ENCODE measurements at regions not wholly inside any gene's neighbourhood (a gene's known extent, or its start where the extent isn't known, plus 50 kb on each side); places are given as distances from the start of the nearest gene placed in this dataset.

- Mint-ChIP-seq H3K4me3 (ENCODE audit: unreplicated experiment) (no peak overlapping the region), H3K4me1 (ENCODE audit: low read depth, unreplicated experiment) (peaks cover 5% of the 10 kb centered on the region), H3K27me3 (ENCODE audit: low read depth, unreplicated experiment) (peaks cover 9% of the 10 kb centered on the region), H3K9me3 (ENCODE audit: unreplicated experiment) (peaks cover 2% of the 10 kb centered on the region), H3K27ac (ENCODE audit: unreplicated experiment) (no peak overlapping the region), H3K36me3 (ENCODE audit: low read depth, unreplicated experiment) (no peaks in the 10 kb centered on the region)
- Histone ChIP-seq H3K4me3 (ENCODE audit: insufficient read depth, low read depth, low read length) (no peak overlapping the region), H3K27me3 (ENCODE audit: insufficient read depth, low read length) (no peaks in the 10 kb centered on the region), H3K27ac (ENCODE audit: low read depth, low read length) (no peak overlapping the region), H3K9me3 (ENCODE audit: insufficient read depth, low read depth, low read length) (no peaks in the 10 kb centered on the region), H3K9ac (ENCODE audit: low read length) (no peak overlapping the region), H3K4me1 (ENCODE audit: insufficient read depth, low read length) (no peaks in the 10 kb centered on the region), H3K36me3 (ENCODE audit: insufficient read depth, low read length) (no peaks in the 10 kb centered on the region), H2AFZ (ENCODE audit: low read depth, low read length) (no peak overlapping the region), H4K20me1 (ENCODE audit: insufficient read depth, low read length) (no peaks in the 10 kb centered on the region), H3K4me2 (ENCODE audit: low read length) (no peak overlapping the region), H3K79me2 (ENCODE audit: insufficient read depth, low read length) (no peaks in the 10 kb centered on the region)
- DNase-seq (ENCODE audit: low read depth) (peak; percentile 12), FAIRE-seq (no peak)
- TF ChIP-seq CTCF (IDR thresholded peaks at IDR 0.05; ENCODE audit: insufficient read depth, low read depth, low read length) (no peak), EZH2 (IDR thresholded peaks at IDR 0.05; ENCODE audit: insufficient read depth, low read length) (no peak)
Observed at GRCh38 chr1:244180256-244180655, 129.2 kb downstream of the ZBTB18 start.

GRCh38 chr1:244181867-244182266 is 130.8 kb downstream of the ZBTB18 start:
- Histone ChIP-seq H3K4me3 (ENCODE audit: insufficient read depth, low read depth, low read length) (no peak overlapping the region), H3K4me2 (ENCODE audit: low read length) (no peak overlapping the region), H3K4me1 (ENCODE audit: insufficient read depth, low read length) (no peaks in the 10 kb centered on the region), H4K20me1 (ENCODE audit: insufficient read depth, low read length) (no peaks in the 10 kb centered on the region), H3K27ac (ENCODE audit: low read depth, low read length) (no peak overlapping the region), H3K27me3 (ENCODE audit: insufficient read depth, low read length) (no peaks in the 10 kb centered on the region), H3K36me3 (ENCODE audit: insufficient read depth, low read length) (no peaks in the 10 kb centered on the region), H3K79me2 (ENCODE audit: insufficient read depth, low read length) (no peaks in the 10 kb centered on the region), H3K9ac (ENCODE audit: low read length) (no peak overlapping the region), H2AFZ (ENCODE audit: low read depth, low read length) (no peak overlapping the region), H3K9me3 (ENCODE audit: insufficient read depth, low read depth, low read length) (no peaks in the 10 kb centered on the region)
- peaks cover 2% of the 10 kb centered on the region for H3K9me3 Mint-ChIP-seq (ENCODE audit: unreplicated experiment)
- FAIRE-seq (no peak), DNase-seq (ENCODE audit: low read depth) (no peak)
- H3K4me3 Mint-ChIP-seq (ENCODE audit: unreplicated experiment) = no peak overlapping the region
- H3K36me3 Mint-ChIP-seq (ENCODE audit: low read depth, unreplicated experiment) = no peaks in the 10 kb centered on the region
- peaks cover 5% of the 10 kb centered on the region for H3K4me1 Mint-ChIP-seq (ENCODE audit: low read depth, unreplicated experiment)
- peaks cover 14% of the 10 kb centered on the region for H3K27me3 Mint-ChIP-seq (ENCODE audit: low read depth, unreplicated experiment)
- TF ChIP-seq CTCF (IDR thresholded peaks at IDR 0.05; ENCODE audit: insufficient read depth, low read depth, low read length) = no peak
- no peak for TF ChIP-seq EZH2 (IDR thresholded peaks at IDR 0.05; ENCODE audit: insufficient read depth, low read length)
- H3K27ac Mint-ChIP-seq (ENCODE audit: unreplicated experiment) = no peak overlapping the region

GRCh38 chr1:244183037-244183436 is 132.0 kb downstream of the ZBTB18 start:
- H3K27me3 Mint-ChIP-seq (ENCODE audit: low read depth, unreplicated experiment) = peaks cover 17% of the 10 kb centered on the region

More at GRCh38 chr1:244183037-244183436, 132.0 kb downstream of the ZBTB18 start:
- H3K9ac ChIP-seq (ENCODE audit: low read length) = no peak overlapping the region
- DNase-seq (ENCODE audit: low read depth) (no peak), FAIRE-seq (no peak)
- H3K4me3 Mint-ChIP-seq (ENCODE audit: unreplicated experiment) = no peak overlapping the region
- H4K20me1 ChIP-seq (ENCODE audit: insufficient read depth, low read length) = no peaks in the 10 kb centered on the region
- H3K27me3 ChIP-seq (ENCODE audit: insufficient read depth, low read length) = no peaks in the 10 kb centered on the region
- no peak overlapping the region for H3K4me3 ChIP-seq (ENCODE audit: insufficient read depth, low read depth, low read length)
- H3K4me1 Mint-ChIP-seq (ENCODE audit: low read depth, unreplicated experiment) = peaks cover 5% of the 10 kb centered on the region
- H3K9me3 Mint-ChIP-seq (ENCODE audit: unreplicated experiment) = peaks cover 2% of the 10 kb centered on the region
- H3K4me1 ChIP-seq (ENCODE audit: insufficient read depth, low read length) = no peaks in the 10 kb centered on the region
- no peaks in the 10 kb centered on the region for H3K36me3 ChIP-seq (ENCODE audit: insufficient read depth, low read length)
- no peaks in the 10 kb centered on the region for H3K9me3 ChIP-seq (ENCODE audit: insufficient read depth, low read depth, low read length)
- no peaks in the 10 kb centered on the region for H3K36me3 Mint-ChIP-seq (ENCODE audit: low read depth, unreplicated experiment)
- H3K79me2 ChIP-seq (ENCODE audit: insufficient read depth, low read length) = no peaks in the 10 kb centered on the region
- no peak overlapping the region for H3K4me2 ChIP-seq (ENCODE audit: low read length)
- H3K27ac Mint-ChIP-seq (ENCODE audit: unreplicated experiment) = no peak overlapping the region
- TF ChIP-seq EZH2 (IDR thresholded peaks at IDR 0.05; ENCODE audit: insufficient read depth, low read length) = no peak
- TF ChIP-seq CTCF (IDR thresholded peaks at IDR 0.05; ENCODE audit: insufficient read depth, low read depth, low read length) = no peak
- H2AFZ ChIP-seq (ENCODE audit: low read depth, low read length) = no peak overlapping the region
- no peak overlapping the region for H3K27ac ChIP-seq (ENCODE audit: low read depth, low read length)
